Body of pancreas (tissue), 4 donors: ENCODE measurements at regions not wholly inside any gene's neighbourhood (a gene's known extent, or its start where the extent isn't known, plus 50 kb on each side); places are given as distances from the start of the nearest gene placed in this dataset.
"Not testable (repeated sequence)": the region's sequence is repeated elsewhere in the genome, so short reads cannot be mapped to it uniquely, and the experiment has no call there.

ENCODE experiments used
- ATAC-seq: fragments of 150-250 bp; one replicate; pipeline ENCODE4 v1.9.1; 2016
- DNase-seq, 4 donors: peaks; one replicate each; pipeline ENCODE4 v3.0.0-alpha.2; 2019
- H3K27ac ChIP-seq, 4 donors: fragments of 200-600 bp; sonication (generic); 1 replicate in 3 of 4; 2 replicates in 1 of 4; pipeline versions ENCODE4 v1.5.1 to v1.6.1; 2016 to 2019; ENCODE audit warnings: mild to moderate bottlenecking in 1 of 4, mixed read lengths in 1 of 4, moderate library complexity in 1 of 4
- H3K27me3 ChIP-seq, 2 donors: fragments of 200-600 bp; sonication (generic); one replicate each; pipeline ENCODE4 v1.6.0; 2016; ENCODE audit warnings: mild to moderate bottlenecking in 1 of 2
- H3K36me3 ChIP-seq, 2 donors: fragments of 200-600 bp; sonication (generic); replicated peaks in 1 of 2; 2 replicates each; pipeline ENCODE4 v1.5.1; 2016; ENCODE audit warnings: low read depth in 2 of 2; ENCODE audit not compliant: insufficient read depth in 1 of 2
- H3K4me1 ChIP-seq: fragments of 200-600 bp; sonication (generic); one replicate; pipeline ENCODE4 v1.6.0; 2016
- H3K4me3 ChIP-seq, 2 donors: fragments of 200-600 bp; sonication (generic); 1 replicate in 1 of 2; 2 replicates in 1 of 2; pipeline ENCODE4 v1.5.1; 2016 to 2019
- H3K9me3 ChIP-seq, 3 donors: fragments of 200-600 bp; sonication (generic); 1 replicate in 2 of 3; 2 replicates in 1 of 3; pipeline ENCODE4 v1.5.1; 2016
- CTCF ChIP-seq, 7 experiments: fragments of 450-650 bp in 4 of 7; fragments of 200-600 bp in 3 of 7; sonication (generic) in 3 of 7; IDR thresholded peaks; one replicate each; pipeline ENCODE4 v1.5.1; 2016 to 2019; ENCODE audit warnings: antibody characterized with exemption in 7 of 7
- POLR2A ChIP-seq, 3 donors: fragments of 450-650 bp; IDR thresholded peaks; one replicate each; pipeline ENCODE4 v1.6.1; 2016; ENCODE audit warnings: antibody characterized with exemption in 3 of 3, mild to moderate bottlenecking in 2 of 3
- WGBS, 2 donors: methylation state at CpG; one replicate each; pipeline ENCODE4 v1.1.5; 2017; 5-methylcytosine and 5-hydroxymethylcytosine counted together
- intact Hi-C: fragments of 100-400 bp; cut with DNase I; formaldehyde crosslinking; loops from one replicate; pipeline ENCODE4 v1.15.1; 2023

GRCh38 chr13:74266309-74266708 lies 132.1 kb upstream of the KLF12 start:
- TF ChIP-seq CTCF (IDR thresholded peaks at IDR 0.05) (no peak), POLR2A (IDR thresholded peaks at IDR 0.05) (no peak)
- intact Hi-C loops, result no loop called here
- no peak for ATAC-seq
- no peak for DNase-seq
- H3K4me1 ChIP-seq, result no peaks in the 10 kb centered on the region
- H3K4me3 ChIP-seq, result no peak overlapping the region
- peaks cover 0 to 4% (median 0%) of the 10 kb centered on the region in 3 donors for H3K9me3 ChIP-seq
- no peaks in the 10 kb centered on the region for H3K36me3 ChIP-seq
- H3K27ac ChIP-seq, result no peak overlapping the region
- no peaks in the 10 kb centered on the region for H3K27me3 ChIP-seq
- WGBS, 2 donors, result 43 to 66% methylated on average over 3 of the region's 3 CpGs

- Histone ChIP-seq H3K36me3 (no peaks in the 10 kb centered on the region), H3K9me3 (peaks cover 0 to 4% (median 0%) of the 10 kb centered on the region in 3 donors), H3K27me3 (no peaks in the 10 kb centered on the region), H3K4me3 (no peak overlapping the region), H3K27ac (no peak overlapping the region), H3K4me1 (no peaks in the 10 kb centered on the region)
- no peak for DNase-seq
- no peak for ATAC-seq
- intact Hi-C loops, result no loop called here
- TF ChIP-seq CTCF (IDR thresholded peaks at IDR 0.05) (no peak), POLR2A (IDR thresholded peaks at IDR 0.05) (no peak)
Observed at GRCh38 chr13:74264333-74264732, 130.1 kb upstream of the KLF12 start.

GRCh38 chr13:74260420-74260819 lies 126.2 kb upstream of the KLF12 start:
- H3K36me3 ChIP-seq, H3K4me1 ChIP-seq, DNase-seq, ATAC-seq, H3K27ac ChIP-seq, H3K27me3 ChIP-seq, H3K9me3 ChIP-seq, H3K4me3 ChIP-seq, intact Hi-C loops: not testable (repeated sequence)
- 90 to 91% methylated on average over 3 of the region's 3 CpGs for WGBS, 2 donors

GRCh38 chr13:74259641-74260040 lies 125.4 kb upstream of the KLF12 start:
- no peaks in the 10 kb centered on the region for H3K27me3 ChIP-seq
- no peaks in the 10 kb centered on the region for H3K36me3 ChIP-seq
- ATAC-seq, result no peak
- TF ChIP-seq POLR2A (IDR thresholded peaks at IDR 0.05), result no peak
- no peak for TF ChIP-seq CTCF (IDR thresholded peaks at IDR 0.05)
- WGBS, 2 donors, result 51 to 53% methylated on average over 3 of the region's 3 CpGs
- DNase-seq, result no peak
- no peak overlapping the region for H3K27ac ChIP-seq
- peaks cover 0 to 4% (median 0%) of the 10 kb centered on the region in 3 donors for H3K9me3 ChIP-seq
- intact Hi-C loops, result no loop called here
- no peak overlapping the region for H3K4me3 ChIP-seq
- H3K4me1 ChIP-seq, result no peaks in the 10 kb centered on the region

GRCh38 chr13:74258961-74259360 lies 124.8 kb upstream of the KLF12 start:
- Histone ChIP-seq H3K36me3 (no peaks in the 10 kb centered on the region), H3K4me3 (no peak overlapping the region), H3K27ac (no peak overlapping the region), H3K9me3 (no peaks in the 10 kb centered on the region), H3K4me1 (no peaks in the 10 kb centered on the region), H3K27me3 (no peaks in the 10 kb centered on the region)
- no peak for TF ChIP-seq CTCF (IDR thresholded peaks at IDR 0.05)
- no peak for TF ChIP-seq POLR2A (IDR thresholded peaks at IDR 0.05)
- intact Hi-C loops, result no loop called here
- ATAC-seq (no peak), DNase-seq (no peak)
- 67 to 71% methylated on average over 4 of the region's 4 CpGs for WGBS, 2 donors
